GM12878 (cell line): ENCODE measurements at regions not wholly inside any gene's neighbourhood (a gene's known extent, or its start where the extent isn't known, plus 50 kb on each side); places are given as distances from the start of the nearest gene placed in this dataset.

Experiments
- ATAC-seq: fragments of 200-7000 bp; cut with Tn5 transposase; 3 replicates; pipeline ENCODE4 v1.9.1; 2020; ENCODE audit warnings: mild to moderate bottlenecking, moderate library complexity
- BruUV-seq: library from RNA; stranded (reverse); fragments of 400-500 nt; replicated peaks from 2 replicates; lab custom pipeline; 2021; lab: Mats Ljungman, UMichigan
- CTCF ChIA-PET: fragments of 300-600 bp; sonication (Branson Sonifier 250); formaldehyde crosslinking; extraction: SDS; loops from one replicate; lab custom pipeline; 2021; ENCODE audit warnings: inconsistent platforms; lab: Yijun Ruan, JAX
- POLR2A ChIA-PET: fragments of 350-600 bp; formaldehyde crosslinking; extraction: SDS; loops from one replicate; lab custom pipeline; 2021; ENCODE audit warnings: inconsistent platforms; lab: Charles Lee
- RAD21 ChIA-PET: fragments of 300-600 bp; sonication (Branson Sonifier 250); formaldehyde crosslinking; loops from one replicate; lab custom pipeline; 2023; ENCODE audit warnings: antibody characterized with exemption; ENCODE audit not compliant: unreplicated experiment; lab: Charles Lee
- SMC1A ChIA-PET: fragments of 300-600 bp; sonication (Branson Sonifier 250); formaldehyde crosslinking; loops from one replicate; lab custom pipeline; 2023; ENCODE audit not compliant: unreplicated experiment, uncharacterized antibody; lab: Charles Lee
- DNase-seq: peaks from one replicate; pipeline ENCODE4 v3.0.0-alpha.2; 2011; ENCODE audit warnings: low read depth, low spot score
- FAIRE-seq: peaks from 3 replicates; lab custom pipeline; 2011; peaks lifted over from hg19 to GRCh38; lab: Jason Lieb, UNC
- H2AFZ ChIP-seq: 2 replicates; pipeline ENCODE4 v1.6.0; 2011; ENCODE audit warnings: low read depth, low read length, control low read depth; ENCODE audit not compliant: control insufficient read depth
- H3K27ac ChIP-seq: 2 replicates; pipeline ENCODE4 v1.5.1; 2011; ENCODE audit warnings: control low read depth; ENCODE audit not compliant: control insufficient read depth, insufficient read depth
- H3K27me3 ChIP-seq, 2 experiments: replicated peaks in 1 of 2; 2 replicates each; pipeline versions ENCODE4 v1.6.0 to v1.6.1; 2011; ENCODE audit warnings: low read length in 1 of 2; ENCODE audit not compliant: control insufficient read depth in 2 of 2, insufficient read depth in 2 of 2
- H3K36me3 ChIP-seq, 2 experiments: 2 replicates each; pipeline ENCODE4 v1.5.1; 2011; ENCODE audit warnings: low read length in 1 of 2; ENCODE audit not compliant: control insufficient read depth in 2 of 2, insufficient read depth in 2 of 2
- H3K4me1 ChIP-seq: 2 replicates; pipeline ENCODE4 v1.6.1; 2011; ENCODE audit warnings: mild to moderate bottlenecking, low read length, moderate library complexity, mixed read lengths; ENCODE audit not compliant: control insufficient read depth, insufficient read depth
- H3K4me2 ChIP-seq: 2 replicates; pipeline ENCODE4 v1.6.0; 2011; ENCODE audit warnings: control low read depth; ENCODE audit not compliant: control insufficient read depth, insufficient read depth
- H3K4me3 ChIP-seq: fragments of 200-600 bp; sonication (generic); 2 replicates; pipeline ENCODE4 v1.5.1; 2016
- H3K79me2 ChIP-seq: 2 replicates; pipeline ENCODE4 v1.6.0; 2011; ENCODE audit warnings: low read length; ENCODE audit not compliant: control insufficient read depth, insufficient read depth
- H3K9ac ChIP-seq: 2 replicates; pipeline ENCODE4 v1.8.0; 2011; ENCODE audit warnings: low read length, control low read depth, mixed read lengths; ENCODE audit not compliant: control insufficient read depth, insufficient read depth
- H3K9me3 ChIP-seq: replicated peaks from 3 replicates; pipeline ENCODE4 v1.5.1; 2011; ENCODE audit warnings: mild to moderate bottlenecking, low read length; ENCODE audit not compliant: control insufficient read depth, insufficient read depth
- H4K20me1 ChIP-seq: 2 replicates; pipeline ENCODE4 v1.6.0; 2011; ENCODE audit not compliant: control insufficient read depth, insufficient read depth
- CBFB ChIP-seq: IDR thresholded peaks from 2 replicates; pipeline ENCODE4 v1.6.1; 2016; ENCODE audit warnings: antibody characterized with exemption, low read depth
- RCOR1 ChIP-seq: conservative IDR thresholded peaks from 2 replicates; pipeline ENCODE4 v1.6.1; 2012; ENCODE audit warnings: low read depth, low read length, improper control_type of control experiment
- SIN3A ChIP-seq: IDR thresholded peaks from 2 replicates; pipeline ENCODE4 v1.6.1; 2012; ENCODE audit warnings: low read depth, low read length, improper control_type of control experiment
- SP1 ChIP-seq: IDR thresholded peaks from one replicate; pipeline ENCODE4 v1.6.1; 2011; ENCODE audit warnings: low read depth, low read length
- ZZZ3 ChIP-seq: IDR thresholded peaks from 2 replicates; pipeline ENCODE4 v1.6.1; 2011; ENCODE audit warnings: low read depth; ENCODE audit not compliant: control insufficient read depth, insufficient read length
- WGBS: methylation state at CpG from one replicate; pipeline ENCODE4 v1.1.6; 2016; ENCODE audit warnings: low lambda C conversion rate; ENCODE audit not compliant: insufficient replicate concordance, insufficient coverage; ENCODE audit errors: missing lambda C conversion rate; 5-methylcytosine and 5-hydroxymethylcytosine counted together
- in situ Hi-C: fragments of 300-500 bp; cut with MboI; formaldehyde crosslinking; loops from 9 replicates; pipeline ENCODE4 v1.14.3; 2018; ENCODE audit warnings: mixed read lengths
- intact Hi-C: fragments of 100-400 bp; cut with micrococcal nuclease; formaldehyde crosslinking; loops from one replicate; pipeline ENCODE4 v1.14.2; 2022; ENCODE audit not compliant: unreplicated experiment
- TF ChIP-seq, protein P1 (sequence below): fragments of 450-650 bp; IDR thresholded peaks from 2 replicates; pipeline ENCODE4 v1.6.1; 2017; ENCODE audit warnings: antibody characterized with exemption, mild to moderate bottlenecking, moderate library complexity
- TF ChIP-seq, protein P2 (sequence below): fragments of 450-650 bp; IDR thresholded peaks from 2 replicates; pipeline ENCODE4 v1.6.1; 2017; ENCODE audit warnings: mild to moderate bottlenecking, low read depth, inconsistent platforms; ENCODE audit not compliant: poor library complexity, severe bottlenecking
- TF ChIP-seq, protein P3 (sequence below): fragments of 450-650 bp; IDR thresholded peaks from 2 replicates; pipeline ENCODE4 v1.6.1; 2014; ENCODE audit warnings: mild to moderate bottlenecking
- TF ChIP-seq, protein P4 (sequence below): fragments of 150-350 bp; IDR thresholded peaks from 2 replicates; pipeline ENCODE4 v1.6.1; 2014; ENCODE audit warnings: mild to moderate bottlenecking, low read depth, low read length

DNA sequence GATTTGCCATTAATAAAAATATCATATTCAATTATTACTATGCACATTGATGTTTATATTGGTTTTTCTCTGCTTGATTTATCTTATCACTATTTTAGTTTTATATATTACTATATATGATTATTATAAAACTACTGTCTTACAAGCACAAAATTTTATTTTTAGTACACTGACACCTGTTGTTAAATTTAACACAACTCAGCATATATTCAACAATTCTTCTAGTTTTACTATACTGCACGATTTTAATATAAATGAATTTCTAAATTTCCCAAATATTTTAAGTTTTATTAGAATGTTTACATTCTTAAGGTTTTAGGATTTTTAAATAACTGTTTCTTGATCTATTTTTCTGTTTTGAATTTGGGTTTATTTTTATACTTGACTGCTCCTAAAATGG, 889.8 kb upstream of the GJE1 start:
- DNase-seq (no peak), ATAC-seq (no peak), FAIRE-seq (no peak)
- no peaks in the 10 kb centered on the region for H3K27me3 ChIP-seq
- in situ Hi-C loops = no loop called here
- H3K4me2 ChIP-seq = no peak overlapping the region
- H3K9ac ChIP-seq = no peak overlapping the region
- no peaks in the 10 kb centered on the region for H3K79me2 ChIP-seq
- intact Hi-C loops = no loop called here
- ChIA-PET CTCF (no interaction called here), RAD21 (no interaction called here), SMC1A (no interaction called here), POLR2A (no interaction called here)
- H2AFZ ChIP-seq = no peak overlapping the region
- no peaks in the 10 kb centered on the region for H3K36me3 ChIP-seq
- WGBS = 0% methylated on average over 1 of the region's 1 CpG
- H4K20me1 ChIP-seq = no peaks in the 10 kb centered on the region
- no peak overlapping the region for H3K4me3 ChIP-seq
- no TSS peak for BruUV-seq
- H3K27ac ChIP-seq = no peak overlapping the region
- no peaks in the 10 kb centered on the region for H3K9me3 ChIP-seq
- no peaks in the 10 kb centered on the region for H3K4me1 ChIP-seq
- TF ChIP-seq, protein P1, sequence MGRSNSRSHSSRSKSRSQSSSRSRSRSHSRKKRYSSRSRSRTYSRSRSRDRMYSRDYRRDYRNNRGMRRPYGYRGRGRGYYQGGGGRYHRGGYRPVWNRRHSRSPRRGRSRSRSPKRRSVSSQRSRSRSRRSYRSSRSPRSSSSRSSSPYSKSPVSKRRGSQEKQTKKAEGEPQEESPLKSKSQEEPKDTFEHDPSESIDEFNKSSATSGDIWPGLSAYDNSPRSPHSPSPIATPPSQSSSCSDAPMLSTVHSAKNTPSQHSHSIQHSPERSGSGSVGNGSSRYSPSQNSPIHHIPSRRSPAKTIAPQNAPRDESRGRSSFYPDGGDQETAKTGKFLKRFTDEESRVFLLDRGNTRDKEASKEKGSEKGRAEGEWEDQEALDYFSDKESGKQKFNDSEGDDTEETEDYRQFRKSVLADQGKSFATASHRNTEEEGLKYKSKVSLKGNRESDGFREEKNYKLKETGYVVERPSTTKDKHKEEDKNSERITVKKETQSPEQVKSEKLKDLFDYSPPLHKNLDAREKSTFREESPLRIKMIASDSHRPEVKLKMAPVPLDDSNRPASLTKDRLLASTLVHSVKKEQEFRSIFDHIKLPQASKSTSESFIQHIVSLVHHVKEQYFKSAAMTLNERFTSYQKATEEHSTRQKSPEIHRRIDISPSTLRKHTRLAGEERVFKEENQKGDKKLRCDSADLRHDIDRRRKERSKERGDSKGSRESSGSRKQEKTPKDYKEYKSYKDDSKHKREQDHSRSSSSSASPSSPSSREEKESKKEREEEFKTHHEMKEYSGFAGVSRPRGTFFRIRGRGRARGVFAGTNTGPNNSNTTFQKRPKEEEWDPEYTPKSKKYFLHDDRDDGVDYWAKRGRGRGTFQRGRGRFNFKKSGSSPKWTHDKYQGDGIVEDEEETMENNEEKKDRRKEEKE = no peak
- TF ChIP-seq ZZZ3 = no peak
- no peak for TF ChIP-seq RCOR1
- TF ChIP-seq SP1 = no peak
- TF ChIP-seq, protein P2, sequence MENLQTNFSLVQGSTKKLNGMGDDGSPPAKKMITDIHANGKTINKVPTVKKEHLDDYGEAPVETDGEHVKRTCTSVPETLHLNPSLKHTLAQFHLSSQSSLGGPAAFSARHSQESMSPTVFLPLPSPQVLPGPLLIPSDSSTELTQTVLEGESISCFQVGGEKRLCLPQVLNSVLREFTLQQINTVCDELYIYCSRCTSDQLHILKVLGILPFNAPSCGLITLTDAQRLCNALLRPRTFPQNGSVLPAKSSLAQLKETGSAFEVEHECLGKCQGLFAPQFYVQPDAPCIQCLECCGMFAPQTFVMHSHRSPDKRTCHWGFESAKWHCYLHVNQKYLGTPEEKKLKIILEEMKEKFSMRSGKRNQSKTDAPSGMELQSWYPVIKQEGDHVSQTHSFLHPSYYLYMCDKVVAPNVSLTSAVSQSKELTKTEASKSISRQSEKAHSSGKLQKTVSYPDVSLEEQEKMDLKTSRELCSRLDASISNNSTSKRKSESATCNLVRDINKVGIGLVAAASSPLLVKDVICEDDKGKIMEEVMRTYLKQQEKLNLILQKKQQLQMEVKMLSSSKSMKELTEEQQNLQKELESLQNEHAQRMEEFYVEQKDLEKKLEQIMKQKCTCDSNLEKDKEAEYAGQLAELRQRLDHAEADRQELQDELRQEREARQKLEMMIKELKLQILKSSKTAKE = no peak
- TF ChIP-seq CBFB = no peak
- TF ChIP-seq, protein P3, sequence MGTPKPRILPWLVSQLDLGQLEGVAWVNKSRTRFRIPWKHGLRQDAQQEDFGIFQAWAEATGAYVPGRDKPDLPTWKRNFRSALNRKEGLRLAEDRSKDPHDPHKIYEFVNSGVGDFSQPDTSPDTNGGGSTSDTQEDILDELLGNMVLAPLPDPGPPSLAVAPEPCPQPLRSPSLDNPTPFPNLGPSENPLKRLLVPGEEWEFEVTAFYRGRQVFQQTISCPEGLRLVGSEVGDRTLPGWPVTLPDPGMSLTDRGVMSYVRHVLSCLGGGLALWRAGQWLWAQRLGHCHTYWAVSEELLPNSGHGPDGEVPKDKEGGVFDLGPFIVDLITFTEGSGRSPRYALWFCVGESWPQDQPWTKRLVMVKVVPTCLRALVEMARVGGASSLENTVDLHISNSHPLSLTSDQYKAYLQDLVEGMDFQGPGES = no peak
- TF ChIP-seq, protein P4, sequence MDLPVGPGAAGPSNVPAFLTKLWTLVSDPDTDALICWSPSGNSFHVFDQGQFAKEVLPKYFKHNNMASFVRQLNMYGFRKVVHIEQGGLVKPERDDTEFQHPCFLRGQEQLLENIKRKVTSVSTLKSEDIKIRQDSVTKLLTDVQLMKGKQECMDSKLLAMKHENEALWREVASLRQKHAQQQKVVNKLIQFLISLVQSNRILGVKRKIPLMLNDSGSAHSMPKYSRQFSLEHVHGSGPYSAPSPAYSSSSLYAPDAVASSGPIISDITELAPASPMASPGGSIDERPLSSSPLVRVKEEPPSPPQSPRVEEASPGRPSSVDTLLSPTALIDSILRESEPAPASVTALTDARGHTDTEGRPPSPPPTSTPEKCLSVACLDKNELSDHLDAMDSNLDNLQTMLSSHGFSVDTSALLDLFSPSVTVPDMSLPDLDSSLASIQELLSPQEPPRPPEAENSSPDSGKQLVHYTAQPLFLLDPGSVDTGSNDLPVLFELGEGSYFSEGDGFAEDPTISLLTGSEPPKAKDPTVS = no peak
- TF ChIP-seq SIN3A = no peak
